GM21737 (cell line): ENCODE measurements at regions not wholly inside any gene's neighbourhood (a gene's known extent, or its start where the extent isn't known, plus 50 kb on each side); places are given as distances from the start of the nearest gene placed in this dataset.
"Not testable (repeated sequence)": the region's sequence is repeated elsewhere in the genome, so short reads cannot be mapped to it uniquely, and the experiment has no call there.

Experiments
- ATAC-seq: cut with Tn5 transposase; IDR thresholded peaks from one replicate; pipeline ENCODE4 v1.9.1; 2021; ENCODE audit warnings: mild to moderate bottlenecking, moderate library complexity; ENCODE audit not compliant: unreplicated experiment

- no peak for ATAC-seq
These were observed 393.2 kb downstream of the SUCLG1 start for GRCh38 chr2:84065857-84066256.

- ATAC-seq: no peak
These were observed 401.0 kb downstream of the SUCLG1 start for GRCh38 chr2:84057917-84058560.

- no peak for ATAC-seq
These were observed 403.3 kb downstream of the SUCLG1 start for GRCh38 chr2:84055816-84056215.

- ATAC-seq: not testable (repeated sequence)
These were observed 404.5 kb downstream of the SUCLG1 start for GRCh38 chr2:84054577-84054976.

- ATAC-seq: no peak
These were observed 406.2 kb downstream of the SUCLG1 start for GRCh38 chr2:84052913-84053312.

- ATAC-seq: no peak
These were observed 407.0 kb downstream of the SUCLG1 start for GRCh38 chr2:84052043-84052442.

- ATAC-seq: no peak
These were observed 410.1 kb downstream of the SUCLG1 start for GRCh38 chr2:84048964-84049363.

- no peak for ATAC-seq
These were observed 417.6 kb downstream of the SUCLG1 start for GRCh38 chr2:84041506-84041905.

GRCh38 chr2:84040281-84040680, 418.8 kb downstream of the SUCLG1 start:
- no peak for ATAC-seq

GRCh38 chr2:84038866-84039265, 420.2 kb downstream of the SUCLG1 start:
- no peak for ATAC-seq

GRCh38 chr2:84033347-84033974, 425.6 kb downstream of the SUCLG1 start:
- no peak for ATAC-seq

- ATAC-seq: no peak
These were observed 427.6 kb downstream of the SUCLG1 start for GRCh38 chr2:84031312-84032050.

- ATAC-seq: no peak
These were observed 429.0 kb downstream of the SUCLG1 start for GRCh38 chr2:84029903-84030575.

GRCh38 chr2:84026818-84027217, 432.3 kb downstream of the SUCLG1 start:
- ATAC-seq: no peak

GRCh38 chr2:84022810-84023431, 436.2 kb downstream of the SUCLG1 start:
- ATAC-seq: no peak

GRCh38 chr2:84017010-84017409, 442.1 kb downstream of the SUCLG1 start:
- ATAC-seq: no peak

- no peak for ATAC-seq
These were observed 442.9 kb downstream of the SUCLG1 start for GRCh38 chr2:84016183-84016582.

GRCh38 chr2:83997889-83998288, 461.2 kb downstream of the SUCLG1 start:
- ATAC-seq: no peak

- no peak for ATAC-seq
These were observed 464.4 kb downstream of the SUCLG1 start for GRCh38 chr2:83994633-83995179.

GRCh38 chr2:83993873-83994632, 465.0 kb downstream of the SUCLG1 start:
- no peak for ATAC-seq
